ENCODE measurements at regions not wholly inside any gene's neighbourhood (a gene's known extent, or its start where the extent isn't known, plus 50 kb on each side); places are given as distances from the start of the nearest gene placed in this dataset.

- H3K9ac ChIP-seq (ENCODE audit: low read length), result no peak overlapping the region
- H3F3A ChIP-seq (ENCODE audit: low read length, unreplicated experiment), result no peaks in the 10 kb centered on the region
- peak overlapping the region; percentile 18 for H2AFZ ChIP-seq (ENCODE audit: low read length)
- H3K27me3 ChIP-seq (ENCODE audit: low read length), result no peaks in the 10 kb centered on the region
- H3K79me2 ChIP-seq (ENCODE audit: low read length), result no peaks in the 10 kb centered on the region
- peak; percentile 64 for ATAC-seq
- no TSS peak for BruUV-seq (replicated peaks)
- peaks cover 8% of the 10 kb centered on the region for H3K4me1 ChIP-seq (ENCODE audit: insufficient read depth, low read length)
- intact Hi-C loops (cut with micrococcal nuclease), result loop anchor here (5.0 kb wide), 1 partner anchor 56 kb away; the partner anchor contains the start of gene RTKN2
- TF ChIP-seq CTCF (conservative IDR thresholded peaks at IDR 0.05; ENCODE audit: low read depth, low read length) (no peak), EZH2 (IDR thresholded peaks at IDR 0.05; ENCODE audit: low read length, unreplicated experiment) (no peak), EZH2phosphoT487 (IDR thresholded peaks at IDR 0.05; ENCODE audit: borderline replicate concordance, low read length) (no peak)
- H3K27ac ChIP-seq (ENCODE audit: low read length), result no peak overlapping the region
- H3K4me3 ChIP-seq (ENCODE audit: low read length), result no peak overlapping the region
- ChIA-PET POLR2A (ENCODE audit: unreplicated experiment) (interaction anchor here (0.6 kb wide), 1 partner anchor 55 kb away, joined by 3 read pairs; no protein-coding TSS in a partner anchor), CTCF (no interaction called here)
- H3K4me2 ChIP-seq (ENCODE audit: low read length), result no peak overlapping the region
- H3K9me3 ChIP-seq (ENCODE audit: low read length), result no peaks in the 10 kb centered on the region
- no peaks in the 10 kb centered on the region for H3K36me3 ChIP-seq (ENCODE audit: low read depth, low read length)
- peak; percentile 94 for DNase-seq
- H4K20me1 ChIP-seq (ENCODE audit: low read length), result no peaks in the 10 kb centered on the region
- H3K9me2 ChIP-seq (replicated peaks; ENCODE audit: low read length), result 0 out of 2 replicates have a peak, but pooled peaks cover 4% of the 10 kb centered on the region
These were observed 50.4 kb upstream of the ZNF365 start for GRCh38 chr10:62323751-62324150.

Measured in PC-3 (cell line).